ENCODE measurements at regions not wholly inside any gene's neighbourhood (a gene's known extent, or its start where the extent isn't known, plus 50 kb on each side); places are given as distances from the start of the nearest gene placed in this dataset.

- no peak for DNase-seq
Observed at GRCh38 chr10:2488446-2489005, 578.8 kb upstream of the PFKP start.

GRCh38 chr10:2487921-2488320, 579.4 kb upstream of the PFKP start:
- no peak for DNase-seq

- DNase-seq: no peak
Observed at GRCh38 chr10:2478656-2479055, 588.7 kb upstream of the PFKP start.

GRCh38 chr10:2476812-2477553, 590.4 kb upstream of the PFKP start:
- no peak for DNase-seq

- DNase-seq: no peak
Observed at GRCh38 chr10:2476218-2476811, 591.0 kb upstream of the PFKP start.

GRCh38 chr10:2475711-2476217, 591.6 kb upstream of the PFKP start:
- no peak for DNase-seq

- DNase-seq: no peak
Observed at GRCh38 chr10:2471811-2472210, 595.5 kb upstream of the PFKP start.

GRCh38 chr10:2469802-2470201, 597.5 kb upstream of the PFKP start:
- DNase-seq: no peak

GRCh38 chr10:2464483-2464882, 602.9 kb upstream of the PFKP start:
- no peak for DNase-seq

- no peak for DNase-seq
Observed at GRCh38 chr10:2463316-2463715, 604.0 kb upstream of the PFKP start.

- no peak for DNase-seq
Observed at GRCh38 chr10:2462581-2462980, 604.8 kb upstream of the PFKP start.

GRCh38 chr10:2460812-2461211, 606.5 kb upstream of the PFKP start:
- DNase-seq: no peak

GRCh38 chr10:2459713-2460112, 607.6 kb upstream of the PFKP start:
- no peak for DNase-seq

- no peak for DNase-seq
Observed at GRCh38 chr10:2456834-2457233, 610.5 kb upstream of the PFKP start.

- DNase-seq: no peak
Observed at GRCh38 chr10:2445370-2445769, 622.0 kb upstream of the PFKP start.

GRCh38 chr10:2439983-2440382, 627.4 kb upstream of the PFKP start:
- no peak for DNase-seq

GRCh38 chr10:2439000-2439399, 628.3 kb upstream of the PFKP start:
- no peak for DNase-seq

- no peak for DNase-seq
Observed at GRCh38 chr10:2438248-2438939, 629.0 kb upstream of the PFKP start.

- no peak for DNase-seq
Observed at GRCh38 chr10:2436933-2437332, 630.4 kb upstream of the PFKP start.

- DNase-seq: no peak
Observed at GRCh38 chr10:2431961-2432360, 635.4 kb upstream of the PFKP start.

- DNase-seq: no peak
Observed at GRCh38 chr10:2427412-2427811, 639.9 kb upstream of the PFKP start.

GRCh38 chr10:2425320-2425719, 642.0 kb upstream of the PFKP start:
- DNase-seq: no peak

GRCh38 chr10:2414562-2414961, 652.8 kb upstream of the PFKP start:
- DNase-seq: no peak

- DNase-seq: no peak
Observed at GRCh38 chr10:2414039-2414438, 653.3 kb upstream of the PFKP start.
